Activated effector memory CD4-positive, alpha-beta T cell treated with Interleukin-2 at 50 U/mL for 16 hours (primary cell): ENCODE measurements at regions not wholly inside any gene's neighbourhood (a gene's known extent, or its start where the extent isn't known, plus 50 kb on each side); places are given as distances from the start of the nearest gene placed in this dataset.
"Not testable (repeated sequence)": the region's sequence is repeated elsewhere in the genome, so short reads cannot be mapped to it uniquely, and the experiment has no call there.

ENCODE experiments used
- DNase-seq: peaks from one replicate; pipeline ENCODE4 v3.0.0-alpha.2; 2020

DNA sequence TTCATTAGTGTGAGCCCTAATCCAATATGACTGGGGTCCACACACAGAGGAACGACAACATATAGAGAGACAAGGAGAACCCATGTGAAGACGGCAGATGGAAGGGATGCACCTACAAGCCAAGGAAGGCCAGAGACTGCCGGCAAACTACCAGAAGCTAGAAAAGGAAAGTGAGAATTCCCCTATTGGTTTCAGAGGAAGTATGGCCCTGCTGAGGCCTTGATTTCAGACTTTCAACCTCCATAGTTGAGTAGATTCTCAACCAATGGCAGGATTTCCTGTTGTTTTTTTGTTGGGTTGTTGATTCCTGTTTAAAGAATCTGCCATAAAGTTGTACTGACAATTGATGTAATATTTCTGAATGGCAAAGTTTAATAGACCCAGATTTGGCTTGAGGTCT, 241.5 kb downstream of the SATB2 start:
- DNase-seq, result no peak

DNA sequence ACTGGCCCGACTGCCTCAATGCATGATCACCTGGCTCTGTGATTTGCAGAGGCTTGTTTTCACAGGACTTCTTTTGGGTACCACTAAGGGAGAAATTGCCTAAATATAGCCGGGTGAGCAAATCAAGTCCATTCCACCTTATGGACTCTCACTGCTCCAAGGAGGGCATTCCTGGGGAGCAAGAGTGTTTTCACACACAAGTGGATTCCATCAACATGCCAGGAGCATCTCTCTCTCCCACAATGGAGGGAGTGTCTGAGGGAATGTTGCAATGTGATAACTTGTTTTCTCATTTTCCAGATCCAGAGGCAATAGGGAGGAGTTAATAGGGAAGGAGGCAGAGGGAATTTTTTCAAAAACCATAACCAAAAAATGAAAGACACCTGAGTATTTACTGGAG, 250.7 kb downstream of the SATB2 start:
- no peak for DNase-seq

DNA sequence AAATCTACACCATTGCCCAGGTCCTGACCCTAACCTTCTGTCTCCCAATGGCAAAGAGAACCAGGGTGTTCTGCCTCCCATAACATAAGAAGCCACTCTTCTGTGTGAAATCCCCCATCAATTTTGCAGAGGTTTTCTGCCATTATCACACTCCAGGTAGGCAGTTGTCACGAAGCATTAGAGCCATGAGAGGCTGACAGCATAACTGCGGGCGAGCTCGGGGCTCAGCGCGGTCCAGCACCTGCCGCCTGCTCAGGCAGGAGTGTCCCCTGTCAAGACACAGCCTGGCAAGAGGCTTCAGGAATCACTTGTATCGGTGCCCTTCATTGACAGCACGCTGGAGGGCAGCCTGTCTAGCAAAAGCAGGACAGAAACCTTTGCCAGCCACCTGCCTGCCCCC, 251.2 kb downstream of the SATB2 start:
- no peak for DNase-seq

DNA sequence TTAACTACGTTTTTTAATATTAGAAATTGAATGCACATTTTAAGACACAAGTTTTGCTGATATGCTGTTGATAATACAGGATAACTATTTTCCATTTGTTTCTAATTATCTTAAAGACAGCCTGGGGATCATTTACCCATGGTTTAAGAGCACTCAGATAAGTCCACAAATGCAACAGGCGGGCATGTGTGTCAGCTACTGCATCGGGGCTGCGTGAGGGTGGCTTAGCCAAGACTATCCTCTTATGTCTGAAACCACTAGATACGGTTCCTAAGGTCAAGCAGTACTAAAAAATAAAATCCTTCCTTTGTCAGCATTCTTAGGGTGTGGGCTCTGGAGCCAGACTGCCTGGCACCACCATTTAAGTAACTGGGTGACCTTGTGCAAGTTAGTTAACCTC, 254.8 kb downstream of the SATB2 start:
- DNase-seq, result no peak

DNA sequence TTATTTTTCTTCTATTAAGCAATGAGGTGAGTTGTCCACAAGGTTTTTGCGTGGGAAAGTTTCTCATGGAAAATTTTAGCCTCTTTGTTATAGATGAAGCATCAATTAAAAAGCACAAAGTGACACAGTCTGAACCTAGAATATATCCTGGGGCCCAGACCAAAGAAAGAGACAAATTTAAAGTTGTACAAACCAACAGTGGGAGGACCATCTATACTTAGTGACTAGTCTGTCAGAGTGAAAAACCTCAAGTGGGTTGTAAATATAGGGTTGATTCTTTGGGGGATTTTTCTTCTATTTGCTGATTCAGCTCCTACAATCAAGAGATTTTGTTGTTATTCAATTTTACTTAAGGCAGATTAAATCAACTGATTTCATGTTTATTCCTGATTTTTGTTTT, 256.2 kb downstream of the SATB2 start:
- no peak for DNase-seq

DNA sequence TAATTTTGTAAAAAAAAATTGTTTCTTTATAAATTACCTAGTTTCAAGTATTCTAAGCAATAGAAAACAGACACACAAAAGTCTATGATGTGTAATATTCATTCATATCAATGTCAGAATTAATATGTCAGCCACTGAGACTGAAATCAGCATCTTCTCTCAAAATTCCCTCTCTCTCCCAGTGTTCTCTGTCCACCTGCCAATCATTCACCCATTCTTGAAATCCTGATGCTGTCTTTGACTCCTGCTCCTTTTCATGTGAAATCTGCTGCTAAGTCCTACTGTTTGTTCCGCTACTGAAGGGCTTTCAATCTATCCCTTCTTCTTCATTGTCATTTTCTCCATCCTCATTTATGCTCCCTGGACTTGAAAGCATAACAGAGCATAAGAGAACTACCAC, 257.9 kb downstream of the SATB2 start:
- DNase-seq, result no peak

DNA sequence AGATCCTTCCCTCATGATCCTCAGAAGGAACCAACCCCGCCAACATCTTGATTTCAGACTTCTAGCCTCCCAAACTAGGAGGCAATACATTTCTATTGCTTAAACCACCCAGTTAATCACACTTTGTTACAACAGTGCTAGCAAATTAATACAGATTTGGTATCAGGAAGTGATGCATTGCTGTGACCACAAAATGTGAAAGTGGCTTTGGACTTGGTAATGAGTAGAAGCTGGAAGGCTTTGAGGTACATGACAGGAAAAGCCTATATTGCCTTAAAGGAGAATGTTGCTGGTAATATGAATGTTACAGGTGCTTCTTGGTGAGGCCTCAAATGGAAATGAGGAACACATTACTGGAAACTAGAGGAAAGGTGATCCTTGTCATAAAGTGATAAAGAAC, 260.3 kb downstream of the SATB2 start:
- DNase-seq, result no peak

DNA sequence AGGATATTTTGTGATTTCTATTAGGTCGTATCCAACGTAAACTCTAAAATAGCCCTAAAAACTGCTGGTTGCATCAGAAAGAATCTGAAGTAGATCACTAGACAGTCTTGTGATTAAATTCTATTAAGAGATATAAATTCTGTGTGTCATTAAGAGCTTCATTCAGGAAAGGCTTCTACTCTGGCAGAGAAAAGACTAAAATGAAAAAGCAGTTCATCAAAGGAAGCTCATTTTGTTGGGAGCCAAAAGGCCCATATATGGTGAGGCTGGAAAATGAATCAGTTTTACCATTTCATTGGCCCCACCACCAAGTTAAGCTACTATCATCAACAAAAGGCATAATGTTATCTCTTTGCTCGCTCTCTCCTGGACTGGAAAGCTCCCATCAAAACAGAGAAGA, 261.1 kb downstream of the SATB2 start:
- DNase-seq, result no peak

DNA sequence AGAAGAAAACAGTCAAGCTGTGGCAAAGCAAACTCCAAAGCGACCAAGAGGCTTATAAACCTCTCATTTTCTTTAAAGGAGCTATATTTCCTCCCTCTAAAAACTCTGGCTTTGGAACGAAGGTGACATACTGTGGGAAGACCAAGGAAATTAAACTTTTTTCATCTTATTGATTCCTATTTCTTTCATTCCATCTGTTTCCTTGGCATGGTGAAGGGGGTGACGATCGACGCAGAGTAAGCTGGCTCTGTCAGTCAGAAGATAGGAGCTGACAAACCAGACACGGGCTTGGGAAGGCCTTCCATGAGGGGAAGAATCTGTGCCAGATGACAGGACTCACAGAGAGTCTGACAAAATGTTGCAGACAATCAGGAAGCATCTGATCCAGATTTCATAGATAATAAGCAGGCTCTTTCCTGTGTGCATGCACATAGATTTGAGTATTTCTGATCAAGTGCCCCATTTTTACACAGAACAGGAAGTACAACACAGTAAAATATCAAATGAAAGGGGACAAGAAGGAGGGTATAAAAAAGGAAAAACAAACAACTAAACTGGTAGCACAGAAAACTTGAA, 261.7 kb downstream of the SATB2 start:
- DNase-seq, result no peak

DNA sequence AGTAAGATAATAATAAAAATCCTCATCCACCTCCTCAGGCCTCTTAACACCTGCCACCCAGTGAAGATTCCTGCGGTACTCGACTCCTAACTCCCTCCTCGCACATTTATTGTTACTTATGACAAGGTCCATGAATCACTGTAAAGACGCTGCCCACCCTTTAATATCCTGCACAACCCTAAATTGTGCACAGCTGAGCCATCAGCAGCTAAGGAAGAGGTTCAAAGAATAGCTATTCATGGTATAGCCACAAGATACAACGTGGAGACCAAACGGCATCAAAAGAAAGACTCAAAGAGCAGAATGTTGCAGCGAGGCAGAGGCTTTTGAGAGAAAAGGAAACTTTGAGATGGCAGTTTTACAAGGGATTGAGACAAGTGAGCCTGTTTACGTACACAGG, 266.3 kb downstream of the SATB2 start:
- no peak for DNase-seq

DNA sequence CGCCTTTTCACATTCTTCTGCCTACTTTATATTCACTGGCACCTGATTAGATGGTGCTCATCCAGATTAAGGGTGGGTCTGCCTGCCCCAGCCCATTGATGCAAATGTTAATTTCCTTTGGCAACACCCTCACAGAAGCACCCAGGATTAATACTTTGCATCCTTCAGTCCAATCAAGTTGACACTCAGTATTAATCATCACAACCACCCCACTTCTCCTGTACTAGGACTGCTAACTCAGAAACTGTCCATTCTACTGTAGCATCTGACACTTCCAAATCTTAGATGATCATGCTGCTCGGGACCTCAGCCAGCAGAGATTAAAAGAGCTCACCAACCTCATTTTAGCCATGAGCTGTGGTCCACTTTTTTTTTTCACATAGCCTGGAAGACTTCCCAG, 268.5 kb downstream of the SATB2 start:
- DNase-seq, result no peak

DNA sequence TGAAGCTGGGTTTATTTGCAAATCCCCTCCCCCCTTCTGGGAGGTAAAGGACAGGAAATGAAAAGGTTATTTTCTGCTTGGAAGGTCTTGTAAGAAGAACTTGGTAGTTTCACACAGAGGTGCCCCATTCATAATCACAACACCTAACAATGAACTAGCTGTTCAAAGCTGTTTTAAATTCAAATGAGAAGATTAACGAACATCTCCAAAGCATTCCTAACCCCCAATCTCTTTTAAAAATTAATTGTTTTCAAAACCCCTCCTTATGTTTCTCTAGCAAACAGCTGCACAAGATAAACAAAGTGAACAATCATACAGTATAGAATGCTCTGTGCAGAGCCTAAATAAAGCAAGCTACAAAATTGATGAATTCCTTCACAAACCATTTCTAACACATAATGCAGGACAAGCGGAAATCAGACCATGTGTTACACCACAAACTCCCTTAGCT, 271.4 kb downstream of the SATB2 start:
- DNase-seq, result no peak

DNA sequence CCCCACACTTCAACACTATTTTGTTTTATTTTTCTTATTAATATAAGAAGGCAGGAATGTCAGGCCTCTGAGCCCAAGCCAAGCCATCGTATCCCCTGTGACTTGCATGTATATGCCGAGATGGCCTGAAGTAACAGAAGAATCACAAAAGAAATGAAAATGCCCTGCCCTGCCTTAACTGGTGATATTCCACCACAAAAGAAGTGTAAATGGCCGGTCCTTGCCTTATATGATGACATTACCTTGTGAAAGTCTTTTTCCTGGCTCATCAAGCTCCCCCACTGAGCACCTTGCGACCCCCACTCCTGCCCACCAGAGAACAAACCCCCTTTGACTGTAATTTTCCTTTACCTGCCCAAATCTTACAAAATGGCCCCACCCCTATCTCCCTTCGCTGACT, 272.6 kb downstream of the SATB2 start:
- not testable (repeated sequence) for DNase-seq

DNA sequence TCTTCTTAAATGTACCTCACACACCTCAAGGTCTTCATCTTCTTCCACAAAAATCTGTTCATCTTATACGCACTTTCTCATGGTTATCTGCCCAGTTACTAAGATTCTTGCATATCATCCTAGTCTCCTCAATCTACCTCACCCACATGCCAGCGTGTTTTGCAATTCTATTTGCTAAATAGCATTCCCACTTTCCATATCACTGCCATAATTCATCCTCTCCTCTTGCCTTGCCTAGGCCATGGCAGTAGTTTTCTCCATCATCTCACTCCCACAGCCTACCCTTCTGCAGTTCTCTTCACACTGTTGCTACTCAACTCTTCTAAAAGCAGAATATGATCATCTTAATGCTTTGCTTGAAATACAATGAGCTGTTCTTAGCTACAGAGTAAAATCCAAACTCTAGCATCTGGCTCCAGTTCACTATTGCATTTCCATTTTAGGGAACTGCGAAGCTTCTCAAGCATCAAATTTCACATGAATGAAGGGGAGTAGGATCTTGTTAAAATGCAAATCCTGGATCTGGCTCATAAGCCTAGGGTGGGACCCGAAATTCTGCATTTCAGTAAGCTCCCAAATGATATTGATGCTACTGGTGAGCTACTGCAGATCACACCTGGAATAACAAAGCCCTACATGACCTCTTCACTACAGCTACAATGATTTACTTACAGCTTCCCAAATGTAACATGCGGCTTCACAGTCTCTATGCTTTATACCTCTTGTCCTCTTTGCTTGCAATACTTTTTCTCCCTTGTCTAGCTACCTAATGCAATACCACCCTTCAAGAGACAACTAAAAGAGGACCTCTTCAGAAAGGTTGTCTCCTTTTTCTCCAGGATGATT, 293.9 kb downstream of the SATB2 start:
- no peak for DNase-seq

DNA sequence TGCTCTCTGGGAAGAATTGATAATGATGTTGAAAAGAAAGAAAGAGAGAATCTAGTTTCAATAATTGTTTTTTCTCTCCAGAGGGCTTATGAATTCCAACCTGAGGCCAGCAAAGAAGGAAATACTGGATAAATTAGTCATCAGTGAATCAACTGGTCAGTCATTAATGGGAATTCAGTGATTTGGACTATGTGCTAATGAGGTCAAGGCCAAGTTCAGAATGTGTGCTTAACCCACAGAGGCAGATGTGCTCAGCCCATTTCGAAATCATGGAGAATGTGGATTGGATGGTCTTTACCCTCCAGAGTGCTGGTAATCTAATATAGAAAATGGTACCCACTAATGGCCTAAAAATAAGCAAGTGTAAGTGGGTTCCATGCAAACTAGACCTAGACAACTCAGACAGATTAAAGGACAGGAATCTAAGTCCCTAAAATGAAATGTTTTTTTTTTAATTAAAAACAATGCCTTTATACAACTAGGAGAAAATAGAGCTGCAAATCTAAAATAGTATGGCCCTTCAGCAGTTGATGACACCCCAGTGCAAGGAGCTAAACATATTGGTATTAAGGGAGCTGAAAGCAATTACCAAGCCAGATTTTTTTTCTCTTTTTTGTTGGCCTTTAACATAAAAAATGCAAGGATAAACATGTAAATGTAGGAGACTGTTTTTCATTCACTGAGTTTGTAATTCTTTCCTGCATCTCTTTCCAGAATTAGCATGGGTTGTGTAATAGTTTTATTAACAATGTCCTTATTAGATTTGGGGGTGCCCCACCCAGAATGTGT, 296.9 kb downstream of the SATB2 start:
- no peak for DNase-seq

DNA sequence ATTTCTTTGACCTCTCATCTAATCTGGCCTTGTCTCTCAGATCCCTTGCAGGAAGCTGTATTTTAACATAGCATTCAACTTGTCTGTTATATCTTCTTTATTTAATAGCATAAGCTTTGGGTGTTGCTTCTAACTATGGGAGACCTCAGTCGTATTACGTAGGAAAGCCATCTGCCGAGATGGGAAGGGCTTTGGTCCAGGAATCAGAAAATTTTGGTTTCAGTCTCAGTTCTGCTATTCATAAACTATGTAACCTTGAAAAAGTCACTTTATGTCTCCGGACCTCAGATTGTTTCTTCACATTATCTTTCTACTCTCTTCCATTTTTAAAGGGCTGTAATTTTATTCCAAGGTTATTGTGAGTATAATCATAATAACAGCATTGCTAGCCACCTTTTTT, 297.7 kb downstream of the SATB2 start:
- no peak for DNase-seq

DNA sequence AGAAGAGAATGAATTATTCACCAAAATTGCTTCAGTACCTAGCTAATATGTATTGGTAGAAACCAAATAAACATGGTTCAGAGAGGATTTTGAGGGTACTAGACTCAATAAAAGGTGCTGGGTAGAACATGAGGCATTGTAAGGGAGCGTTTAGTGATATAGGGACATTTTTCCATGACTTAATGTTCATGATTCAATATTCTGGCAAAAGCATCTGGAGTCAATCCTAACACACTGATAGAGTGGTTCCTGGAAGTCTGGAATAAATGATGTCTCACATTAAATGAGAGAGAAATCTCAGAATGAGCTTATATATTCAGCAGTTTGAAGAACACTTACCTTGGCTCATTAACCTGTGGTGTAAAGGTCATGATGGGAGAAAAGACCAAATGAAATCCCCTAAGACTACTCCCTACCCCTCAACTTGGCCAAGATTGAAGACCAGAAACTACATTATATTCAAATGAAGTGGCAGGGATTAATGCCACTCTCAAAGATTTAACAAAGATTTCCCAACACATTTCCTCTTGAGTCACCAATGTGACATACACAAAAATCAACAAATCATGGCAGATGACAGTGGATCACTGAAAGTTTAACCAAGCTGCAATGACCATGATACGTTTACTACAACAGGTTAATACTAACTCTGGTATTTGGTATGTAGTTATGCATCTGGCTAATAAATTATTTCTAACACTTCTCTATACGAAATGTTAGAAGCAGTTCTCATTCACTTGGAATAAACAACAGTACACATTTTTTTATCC, 309.5 kb downstream of the SATB2 start:
- DNase-seq, result no peak

DNA sequence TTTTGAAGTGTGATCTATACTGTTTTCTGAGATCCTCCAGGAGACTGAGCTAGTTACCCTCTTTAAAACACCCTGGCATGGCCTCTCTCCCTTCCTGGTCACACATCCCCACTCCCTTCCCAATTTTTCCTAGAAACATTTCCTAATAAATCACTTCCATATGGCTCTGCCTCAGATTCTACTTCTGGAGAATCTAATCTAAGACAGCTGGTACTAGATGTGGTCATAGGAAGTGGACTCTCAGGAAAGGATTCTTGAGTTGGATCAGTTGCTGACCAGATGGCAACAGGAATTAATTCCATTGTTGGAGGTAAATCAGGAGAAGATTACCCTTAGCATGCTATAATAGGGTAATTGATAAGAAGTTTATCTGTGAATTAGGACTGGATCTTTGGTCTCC, 310.5 kb downstream of the SATB2 start:
- no peak for DNase-seq

DNA sequence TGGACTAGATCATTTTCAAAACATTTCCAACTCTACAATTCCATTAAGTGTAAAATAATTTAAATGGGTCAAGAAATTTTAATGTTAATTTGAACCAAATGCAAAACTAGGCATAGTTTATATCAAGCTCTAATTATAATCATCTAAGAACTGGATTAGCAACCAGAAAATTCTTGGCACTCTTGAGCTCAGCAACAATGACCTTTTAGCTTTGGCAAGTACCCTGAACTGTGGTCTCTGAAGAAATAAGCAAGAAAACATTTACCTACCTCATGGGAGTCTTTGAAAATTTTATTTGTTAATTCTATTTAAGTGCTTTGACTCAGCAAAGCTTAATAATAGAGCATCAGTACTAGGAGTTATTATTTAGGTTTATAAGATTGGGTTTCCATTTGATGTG, 313.2 kb downstream of the SATB2 start:
- DNase-seq, result no peak

DNA sequence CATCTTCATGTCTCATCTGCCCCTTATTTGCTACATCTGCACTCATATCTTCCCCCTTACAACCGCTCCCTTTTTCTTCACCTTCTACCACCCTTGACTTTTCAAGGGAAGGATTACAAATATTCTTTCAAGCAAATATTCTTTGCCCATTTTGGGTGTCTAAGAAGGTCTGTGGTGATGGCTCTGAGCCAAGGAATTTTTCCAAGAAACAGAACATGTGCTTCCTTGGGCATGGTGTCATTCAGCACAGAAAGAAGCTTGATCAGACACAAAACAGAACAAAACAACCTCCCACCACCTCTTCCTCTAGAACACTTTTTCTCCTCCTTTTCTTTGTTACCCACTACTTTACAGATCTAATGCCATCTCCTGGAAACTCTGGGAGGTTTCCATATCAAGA, 313.7 kb downstream of the SATB2 start:
- no peak for DNase-seq

DNA sequence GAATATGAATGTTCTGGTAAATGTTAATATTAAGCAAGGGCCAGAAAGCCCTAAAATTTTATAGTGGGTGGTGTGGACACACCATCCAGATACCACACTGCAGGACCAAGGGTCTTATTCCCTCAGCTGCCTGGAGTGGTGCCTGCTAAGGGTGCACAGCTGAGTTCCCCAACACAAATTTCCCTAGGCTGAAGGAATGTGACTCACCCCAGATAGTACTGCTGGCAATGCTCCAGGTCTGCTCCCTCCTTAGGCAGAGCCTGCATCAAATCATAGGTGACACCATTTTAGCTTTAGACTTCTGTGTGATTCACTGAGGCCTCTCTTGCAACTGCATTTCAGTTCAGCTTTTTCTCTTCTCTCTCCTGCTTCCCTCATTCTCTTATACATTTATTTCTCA, 321.1 kb downstream of the SATB2 start:
- DNase-seq, result no peak

DNA sequence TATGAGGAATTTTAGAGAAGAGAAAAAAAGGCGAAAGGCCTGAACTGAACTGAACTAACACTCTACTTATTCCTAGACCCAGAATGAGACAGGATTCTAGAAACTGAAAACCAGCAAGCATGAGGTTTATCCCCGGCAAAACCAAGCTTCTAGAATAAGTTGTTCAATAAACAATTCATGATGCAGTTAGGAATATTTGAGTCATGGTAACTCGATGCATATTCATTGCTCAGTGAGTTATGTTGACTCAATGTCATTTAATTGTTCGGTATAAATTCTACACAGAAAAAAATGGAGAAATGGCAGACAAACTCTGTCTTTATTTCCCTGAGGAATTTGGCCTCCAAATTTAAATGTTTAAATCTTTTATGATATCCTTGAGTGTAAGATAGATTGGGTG, 321.5 kb downstream of the SATB2 start:
- no peak for DNase-seq

DNA sequence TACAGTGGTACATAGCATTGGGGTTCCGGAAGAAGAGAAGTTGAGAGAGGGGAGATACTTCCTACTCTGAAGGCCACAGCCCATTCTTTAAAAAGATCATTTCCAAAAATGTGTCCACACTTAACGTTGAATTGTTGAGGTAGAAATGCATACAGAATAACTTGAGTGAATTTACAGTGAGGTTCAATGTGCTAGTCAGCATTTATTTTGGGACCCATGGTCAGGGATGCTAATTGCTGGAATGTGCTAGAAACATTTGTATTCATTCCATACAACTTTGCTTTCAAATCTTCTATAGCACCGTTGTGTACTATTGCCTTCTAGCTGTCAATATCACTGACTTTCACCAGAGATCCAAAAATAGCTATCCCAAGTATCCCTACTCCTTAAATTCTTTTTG, 325.9 kb downstream of the SATB2 start:
- no peak for DNase-seq
